SJCRH30 (cell line): ENCODE measurements at regions not wholly inside any gene's neighbourhood (a gene's known extent, or its start where the extent isn't known, plus 50 kb on each side); places are given as distances from the start of the nearest gene placed in this dataset.

Experiments used
- DNase-seq, 2 experiments: peaks; one replicate each; pipeline ENCODE4 v3.0.0-alpha.2; 2015 to 2020
- H3K27ac ChIP-seq: fragments of 250-450 bp; sonication (Bioruptor Pico); 2 replicates; pipeline ENCODE4 v1.5.1; 2020; ENCODE audit warnings: mild to moderate bottlenecking, moderate library complexity
- H3K27me3 ChIP-seq: fragments of 250-450 bp; sonication (Bioruptor Pico); 2 replicates; pipeline ENCODE4 v1.5.1; 2020; ENCODE audit warnings: mild to moderate bottlenecking, moderate library complexity
- H3K36me3 ChIP-seq: fragments of 250-450 bp; sonication (Bioruptor Pico); 2 replicates; pipeline ENCODE4 v1.5.1; 2020; ENCODE audit warnings: mild to moderate bottlenecking, moderate library complexity
- H3K4me1 ChIP-seq: fragments of 250-450 bp; sonication (Bioruptor Pico); 2 replicates; pipeline ENCODE4 v1.5.1; 2020; ENCODE audit warnings: mild to moderate bottlenecking, moderate library complexity
- H3K4me3 ChIP-seq: fragments of 250-450 bp; sonication (Bioruptor Pico); 2 replicates; pipeline ENCODE4 v1.5.1; 2020; ENCODE audit warnings: mild to moderate bottlenecking, moderate library complexity
- H3K9me3 ChIP-seq: fragments of 250-450 bp; sonication (Bioruptor Pico); replicated peaks from 2 replicates; pipeline ENCODE4 v1.5.1; 2020; ENCODE audit warnings: mild to moderate bottlenecking, moderate library complexity

- no peaks in the 10 kb centered on the region for H3K36me3 ChIP-seq
- no peak overlapping the region for H3K4me3 ChIP-seq
- H3K27ac ChIP-seq, result no peak overlapping the region
- no peaks in the 10 kb centered on the region for H3K4me1 ChIP-seq
- no peaks in the 10 kb centered on the region for H3K9me3 ChIP-seq
- H3K27me3 ChIP-seq, result peaks cover 4% of the 10 kb centered on the region; the same call in 1 of the 2 replicates
- no peak for DNase-seq
Measured at GRCh38 chr2:193315428-193316091, 1120.8 kb upstream of the TMEFF2 start.

DNA sequence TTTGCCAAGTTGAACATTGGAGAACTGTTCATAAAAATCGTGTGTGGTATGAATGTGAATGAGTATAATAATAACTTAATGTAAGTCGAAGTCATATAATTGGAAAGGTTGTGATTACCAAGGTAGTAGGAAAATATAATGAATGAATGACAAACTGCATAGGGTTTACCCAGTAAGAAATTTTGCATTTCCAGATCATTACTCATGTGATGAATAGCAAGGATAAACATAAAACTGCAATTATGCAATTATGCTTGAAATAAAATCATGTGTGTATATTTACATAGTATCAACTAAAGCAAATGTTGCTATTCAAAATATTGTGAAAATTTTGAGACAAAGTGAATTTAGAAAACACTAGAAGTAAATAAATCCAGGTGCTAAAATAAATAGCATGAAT, 1108.7 kb upstream of the TMEFF2 start:
- Histone ChIP-seq H3K27me3 (no peaks in the 10 kb centered on the region; the same call in 1 of the 2 replicates), H3K4me3 (no peak overlapping the region), H3K36me3 (no peaks in the 10 kb centered on the region), H3K4me1 (no peaks in the 10 kb centered on the region), H3K27ac (no peak overlapping the region), H3K9me3 (no peaks in the 10 kb centered on the region)
- no peak for DNase-seq

GRCh38 chr2:193294371-193294770, 1099.6 kb upstream of the TMEFF2 start:
- Histone ChIP-seq H3K4me1 (no peaks in the 10 kb centered on the region), H3K27ac (no peak overlapping the region), H3K27me3 (no peaks in the 10 kb centered on the region), H3K36me3 (no peaks in the 10 kb centered on the region), H3K9me3 (no peaks in the 10 kb centered on the region), H3K4me3 (no peak overlapping the region)
- no peak for DNase-seq

DNA sequence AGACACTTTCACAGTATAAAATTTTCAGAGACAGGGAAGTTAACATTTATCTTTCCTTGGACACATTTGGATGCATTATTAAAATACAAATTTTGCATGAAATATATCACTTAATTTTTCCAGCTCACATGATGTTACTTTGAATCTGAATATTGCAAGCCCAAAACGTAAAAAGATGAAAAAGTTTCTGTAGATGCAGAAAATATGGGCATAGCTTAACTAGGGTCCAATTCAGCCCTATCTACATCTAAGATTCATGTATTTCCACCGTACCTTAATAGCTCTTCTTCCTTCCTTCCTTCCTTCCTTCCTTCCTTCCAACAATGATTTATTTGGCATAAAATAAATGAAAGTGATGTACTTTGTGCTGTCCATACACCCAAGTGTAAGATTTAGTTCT, 1084.6 kb upstream of the TMEFF2 start:
- H3K27me3 ChIP-seq, result peaks cover 3% of the 10 kb centered on the region; the same call in 1 of the 2 replicates
- no peak overlapping the region for H3K4me3 ChIP-seq
- H3K36me3 ChIP-seq, result no peaks in the 10 kb centered on the region
- H3K27ac ChIP-seq, result no peak overlapping the region
- no peaks in the 10 kb centered on the region for H3K4me1 ChIP-seq
- no peak for DNase-seq
- no peaks in the 10 kb centered on the region for H3K9me3 ChIP-seq

DNA sequence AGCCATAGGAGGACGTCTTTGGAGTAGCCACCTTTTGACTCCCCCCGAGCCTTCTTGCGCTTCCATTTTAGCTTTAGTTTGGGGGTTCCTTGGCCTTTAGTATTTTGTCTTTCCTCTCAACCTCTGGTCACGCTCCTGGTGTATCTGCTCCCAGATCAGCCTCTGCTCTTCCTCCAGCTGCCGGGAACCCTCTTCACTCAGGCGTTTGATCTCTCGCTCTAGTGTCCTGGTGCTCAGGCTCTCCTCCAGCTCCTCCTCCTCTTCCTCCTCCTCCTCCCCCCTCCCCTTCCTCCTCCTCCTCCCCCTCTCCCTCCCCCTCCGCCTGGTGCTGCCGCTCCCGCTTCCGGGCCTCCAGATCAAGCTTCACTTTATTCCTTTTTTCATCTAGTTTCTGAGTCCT, 1082.3 kb upstream of the TMEFF2 start:
- H3K4me3 ChIP-seq, result no peak overlapping the region
- DNase-seq, result no peak
- H3K27ac ChIP-seq, result no peak overlapping the region
- H3K36me3 ChIP-seq, result no peaks in the 10 kb centered on the region
- H3K27me3 ChIP-seq, result peaks cover 3% of the 10 kb centered on the region; the same call in 1 of the 2 replicates
- no peaks in the 10 kb centered on the region for H3K9me3 ChIP-seq
- H3K4me1 ChIP-seq, result no peaks in the 10 kb centered on the region

GRCh38 chr2:193276560-193276959, 1081.8 kb upstream of the TMEFF2 start:
- Histone ChIP-seq H3K27me3 (peaks cover 3% of the 10 kb centered on the region; the same call in 1 of the 2 replicates), H3K4me1 (no peaks in the 10 kb centered on the region), H3K27ac (no peak overlapping the region), H3K36me3 (no peaks in the 10 kb centered on the region), H3K9me3 (no peaks in the 10 kb centered on the region), H3K4me3 (no peak overlapping the region)
- no peak for DNase-seq

DNA sequence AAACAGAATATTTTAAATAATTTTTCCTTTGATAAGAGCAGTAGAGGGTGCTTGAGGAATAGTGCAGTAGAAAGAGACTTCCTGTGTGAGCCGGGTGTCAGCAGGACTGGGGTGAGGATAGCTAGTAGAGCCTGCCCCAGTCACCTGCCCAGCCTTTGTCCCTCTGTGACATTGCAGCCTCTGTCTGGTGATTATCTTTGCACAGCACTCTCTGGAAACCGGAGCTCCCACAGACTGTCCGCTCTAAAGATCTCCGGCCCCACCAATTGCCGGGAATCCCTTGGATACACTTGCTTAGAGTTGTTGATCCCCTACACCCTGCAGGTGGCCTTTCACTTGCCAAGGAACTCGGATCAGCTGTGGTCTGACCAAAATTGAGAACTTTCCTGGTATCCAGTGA, 1081.3 kb upstream of the TMEFF2 start:
- Histone ChIP-seq H3K9me3 (no peaks in the 10 kb centered on the region), H3K27me3 (peaks cover 3% of the 10 kb centered on the region; the same call in 1 of the 2 replicates), H3K4me3 (no peak overlapping the region), H3K36me3 (no peaks in the 10 kb centered on the region), H3K27ac (no peak overlapping the region), H3K4me1 (no peaks in the 10 kb centered on the region)
- DNase-seq, result no peak

- no peaks in the 10 kb centered on the region for H3K4me1 ChIP-seq
- H3K4me3 ChIP-seq, result no peak overlapping the region
- H3K36me3 ChIP-seq, result no peaks in the 10 kb centered on the region
- DNase-seq, result no peak
- no peaks in the 10 kb centered on the region for H3K9me3 ChIP-seq
- no peaks in the 10 kb centered on the region; the same call in 1 of the 2 replicates for H3K27me3 ChIP-seq
- no peak overlapping the region for H3K27ac ChIP-seq
Measured at GRCh38 chr2:193272011-193272410, 1077.3 kb upstream of the TMEFF2 start.

DNA sequence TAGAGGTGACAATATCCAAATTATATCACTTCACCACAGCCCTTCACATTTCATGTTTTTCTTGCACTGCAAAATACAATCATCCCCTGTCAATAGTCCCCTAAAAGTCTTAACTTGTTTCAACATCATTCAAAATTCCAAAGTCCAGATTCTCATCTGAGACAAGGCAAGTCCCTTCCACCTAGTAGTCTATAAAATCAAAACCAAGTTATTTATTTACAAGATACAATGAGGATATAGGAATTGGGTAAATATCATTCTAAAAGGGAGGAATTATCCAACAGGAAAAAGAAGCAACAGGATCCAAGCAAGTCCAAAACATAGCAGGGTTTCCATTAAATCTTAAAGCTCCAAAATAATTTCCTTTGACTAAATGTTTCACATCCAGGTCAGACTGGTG, 1076.1 kb upstream of the TMEFF2 start:
- Histone ChIP-seq H3K36me3 (no peaks in the 10 kb centered on the region), H3K27me3 (no peaks in the 10 kb centered on the region), H3K27ac (no peak overlapping the region), H3K4me3 (no peak overlapping the region), H3K9me3 (no peaks in the 10 kb centered on the region), H3K4me1 (no peaks in the 10 kb centered on the region)
- DNase-seq, result no peak

DNA sequence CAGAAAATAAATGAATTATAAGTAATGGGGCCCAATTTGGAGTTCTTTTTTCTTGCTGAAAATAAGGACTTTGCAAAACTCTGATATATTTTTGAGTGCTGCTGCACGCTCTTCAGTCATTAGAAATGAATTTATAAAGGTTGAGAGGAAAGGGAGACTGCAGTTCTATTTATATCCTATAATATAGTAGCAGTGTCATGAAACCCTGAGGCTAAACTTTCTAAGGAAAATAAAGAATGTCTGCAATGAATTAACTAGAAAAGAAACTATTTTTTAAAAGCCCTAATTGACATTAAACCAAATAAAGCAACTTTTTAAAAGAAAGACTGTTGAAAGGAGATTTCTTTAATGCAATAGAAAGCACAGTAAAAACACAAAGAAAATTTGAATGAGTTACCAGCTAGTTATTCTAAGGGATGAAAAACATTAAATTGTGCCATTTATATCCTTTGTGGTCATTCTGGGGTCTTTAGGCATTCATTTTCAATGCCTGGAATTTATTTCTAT, 1072.8 kb upstream of the TMEFF2 start:
- H3K4me1 ChIP-seq, result no peaks in the 10 kb centered on the region
- H3K36me3 ChIP-seq, result no peaks in the 10 kb centered on the region
- no peaks in the 10 kb centered on the region for H3K9me3 ChIP-seq
- 0 out of 2 replicates have a peak, but pooled peaks cover 3% of the 10 kb centered on the region for H3K27me3 ChIP-seq
- no peak overlapping the region for H3K27ac ChIP-seq
- H3K4me3 ChIP-seq, result no peak overlapping the region
- DNase-seq, result no peak

DNA sequence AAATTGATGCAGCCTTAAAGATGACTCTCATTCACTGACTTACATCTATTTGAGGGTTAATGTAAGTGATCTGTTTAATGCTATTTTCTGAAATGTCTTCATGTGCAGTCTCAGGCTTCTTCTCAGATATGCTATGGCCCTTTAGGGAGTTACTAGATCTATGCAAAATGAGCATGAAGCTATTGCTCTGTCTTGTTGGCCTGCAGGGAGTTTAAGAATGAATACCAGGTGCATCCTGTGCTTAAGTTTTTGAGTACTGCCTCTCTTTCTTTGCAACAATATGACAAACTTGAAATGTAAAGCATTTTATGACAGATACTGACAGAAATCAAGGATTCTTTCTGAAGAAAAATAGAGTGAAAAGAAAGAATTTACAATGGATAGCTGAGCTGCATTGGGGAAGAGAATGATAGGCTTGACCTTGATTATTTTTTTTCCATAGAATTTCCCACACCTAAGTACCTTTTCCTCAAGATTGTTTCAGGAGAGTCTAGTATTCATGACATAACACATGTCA, 1058.3 kb upstream of the TMEFF2 start:
- Histone ChIP-seq H3K27me3 (no peaks in the 10 kb centered on the region), H3K36me3 (no peaks in the 10 kb centered on the region), H3K4me3 (no peak overlapping the region), H3K4me1 (no peaks in the 10 kb centered on the region), H3K9me3 (no peaks in the 10 kb centered on the region), H3K27ac (no peak overlapping the region)
- no peak for DNase-seq

DNA sequence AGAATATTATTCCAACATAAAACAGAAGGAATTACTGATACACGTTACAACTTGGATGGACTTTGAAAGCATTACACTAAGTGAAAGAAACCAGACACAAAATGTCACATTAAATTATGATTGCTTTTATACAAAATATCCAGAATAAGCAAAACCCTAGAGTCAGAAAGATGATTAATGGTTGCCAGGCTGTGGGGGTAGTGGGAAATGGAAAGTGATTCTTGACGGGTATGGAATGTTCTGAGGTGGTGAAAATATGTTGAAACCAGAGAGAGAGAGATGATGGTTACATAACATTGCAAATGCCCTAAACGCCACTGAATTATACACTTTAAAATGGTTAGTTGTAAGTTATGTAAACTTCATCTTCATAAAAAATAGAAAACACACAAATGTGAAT, 1057.2 kb upstream of the TMEFF2 start:
- Histone ChIP-seq H3K4me1 (no peaks in the 10 kb centered on the region), H3K36me3 (no peaks in the 10 kb centered on the region), H3K27me3 (no peaks in the 10 kb centered on the region), H3K4me3 (no peak overlapping the region), H3K9me3 (no peaks in the 10 kb centered on the region), H3K27ac (no peak overlapping the region)
- no peak for DNase-seq

DNA sequence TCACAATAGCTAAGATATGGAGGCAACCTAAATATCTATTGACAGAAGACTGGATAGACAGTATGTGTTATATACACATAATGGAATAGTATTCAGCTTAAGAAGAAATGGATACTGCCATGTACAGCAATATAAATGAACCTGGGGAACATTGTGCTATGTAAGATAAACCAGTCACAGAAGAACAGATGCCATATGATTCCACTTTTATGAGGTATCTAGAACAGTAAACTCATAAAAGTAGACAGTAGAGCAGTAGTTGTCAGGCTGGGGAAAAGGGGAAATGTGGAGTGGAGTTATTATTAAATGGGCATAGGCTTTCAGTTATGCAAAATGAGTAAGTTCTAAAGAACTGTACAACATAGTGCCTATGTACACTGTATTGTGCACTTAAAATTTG, 1055.7 kb upstream of the TMEFF2 start:
- DNase-seq, result no peak
- Histone ChIP-seq H3K36me3 (no peaks in the 10 kb centered on the region), H3K4me3 (no peak overlapping the region), H3K27me3 (no peaks in the 10 kb centered on the region), H3K4me1 (no peaks in the 10 kb centered on the region), H3K9me3 (no peaks in the 10 kb centered on the region), H3K27ac (no peak overlapping the region)

GRCh38 chr2:193240752-193241151, 1046.0 kb upstream of the TMEFF2 start:
- peak in 1 of 2 experiments; percentile 60 for DNase-seq
- Histone ChIP-seq H3K4me1 (no peaks in the 10 kb centered on the region), H3K27ac (no peak overlapping the region)

DNA sequence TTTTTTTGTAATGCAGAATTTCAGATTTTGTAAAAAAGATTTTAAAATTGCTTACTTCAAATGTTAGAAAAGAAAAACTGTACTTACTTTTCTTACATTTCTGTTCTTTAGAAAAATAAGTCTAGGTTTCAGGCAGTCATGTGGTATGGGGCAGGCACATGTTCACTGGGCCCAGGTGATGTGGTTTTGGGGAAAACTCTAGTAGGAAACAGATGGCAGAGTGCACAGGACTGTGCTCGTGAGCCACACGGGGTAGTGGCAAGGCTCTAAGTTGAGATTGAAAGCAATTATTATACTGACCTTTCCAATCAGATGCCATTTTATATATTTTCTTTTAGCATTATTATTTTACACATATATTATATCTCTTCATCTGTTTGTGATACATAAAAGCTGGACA, 1036.9 kb upstream of the TMEFF2 start:
- no peak overlapping the region for H3K4me3 ChIP-seq
- no peaks in the 10 kb centered on the region for H3K27me3 ChIP-seq
- H3K4me1 ChIP-seq, result no peaks in the 10 kb centered on the region
- no peak for DNase-seq
- no peak overlapping the region for H3K27ac ChIP-seq
- H3K9me3 ChIP-seq, result no peaks in the 10 kb centered on the region
- H3K36me3 ChIP-seq, result no peaks in the 10 kb centered on the region

More at GRCh38 chr2:193240752-193241151, 1046.0 kb upstream of the TMEFF2 start:
- H3K9me3 ChIP-seq, result no peaks in the 10 kb centered on the region
- no peaks in the 10 kb centered on the region for H3K36me3 ChIP-seq
- H3K4me3 ChIP-seq, result no peak overlapping the region
- no peaks in the 10 kb centered on the region for H3K27me3 ChIP-seq

DNA sequence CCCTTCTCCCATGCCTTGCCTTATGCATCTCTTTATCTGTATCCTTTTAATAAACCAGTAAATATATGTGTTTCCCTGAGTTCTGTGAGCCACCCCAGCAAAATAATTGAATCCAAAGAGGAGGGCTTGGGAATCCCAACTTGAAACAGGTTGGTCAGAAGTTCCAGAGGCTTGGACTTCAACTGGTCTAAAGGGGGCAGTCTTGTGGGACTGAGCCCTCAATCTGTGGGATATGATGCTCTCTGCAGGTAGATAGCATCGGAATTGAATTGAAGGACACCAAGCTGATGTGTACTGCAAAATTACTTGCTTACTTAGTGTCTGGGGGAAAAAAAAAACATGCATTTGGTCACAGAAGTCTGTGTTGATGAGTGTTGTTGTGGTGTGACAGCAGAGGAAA, 1033.5 kb upstream of the TMEFF2 start:
- H3K4me1 ChIP-seq, result no peaks in the 10 kb centered on the region
- no peak overlapping the region for H3K27ac ChIP-seq

More for the DNA sequence above, 1033.5 kb upstream of the TMEFF2 start:
- no peak overlapping the region for H3K4me3 ChIP-seq
- H3K36me3 ChIP-seq, result no peaks in the 10 kb centered on the region
- H3K9me3 ChIP-seq, result no peaks in the 10 kb centered on the region
- no peaks in the 10 kb centered on the region for H3K27me3 ChIP-seq
- no peak for DNase-seq
